ENCODE measurements at regions not wholly inside any gene's neighbourhood (a gene's known extent, or its start where the extent isn't known, plus 50 kb on each side); places are given as distances from the start of the nearest gene placed in this dataset.

DNA sequence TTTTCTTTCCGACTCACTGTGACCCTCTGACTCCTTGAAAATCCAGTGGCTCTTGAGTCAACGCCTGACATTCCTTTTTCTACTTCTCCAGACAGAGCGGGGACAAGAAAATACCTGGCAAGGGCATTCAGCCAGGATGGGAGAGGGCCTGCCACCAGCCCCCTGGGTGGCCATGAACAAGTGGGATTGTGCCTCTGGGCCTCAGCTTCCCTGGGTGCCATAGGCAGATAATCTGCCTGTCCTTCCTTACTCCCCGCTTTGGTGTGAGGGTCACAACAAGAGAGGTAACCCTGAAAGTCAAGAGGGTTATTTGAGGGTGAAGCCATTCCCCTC lies 613.9 kb upstream of the CADM1 start:
- TF ChIP-seq EZH2phosphoT487 (IDR thresholded peaks at IDR 0.05; ENCODE audit: borderline replicate concordance, low read length): no peak
- TF ChIP-seq, protein P1, sequence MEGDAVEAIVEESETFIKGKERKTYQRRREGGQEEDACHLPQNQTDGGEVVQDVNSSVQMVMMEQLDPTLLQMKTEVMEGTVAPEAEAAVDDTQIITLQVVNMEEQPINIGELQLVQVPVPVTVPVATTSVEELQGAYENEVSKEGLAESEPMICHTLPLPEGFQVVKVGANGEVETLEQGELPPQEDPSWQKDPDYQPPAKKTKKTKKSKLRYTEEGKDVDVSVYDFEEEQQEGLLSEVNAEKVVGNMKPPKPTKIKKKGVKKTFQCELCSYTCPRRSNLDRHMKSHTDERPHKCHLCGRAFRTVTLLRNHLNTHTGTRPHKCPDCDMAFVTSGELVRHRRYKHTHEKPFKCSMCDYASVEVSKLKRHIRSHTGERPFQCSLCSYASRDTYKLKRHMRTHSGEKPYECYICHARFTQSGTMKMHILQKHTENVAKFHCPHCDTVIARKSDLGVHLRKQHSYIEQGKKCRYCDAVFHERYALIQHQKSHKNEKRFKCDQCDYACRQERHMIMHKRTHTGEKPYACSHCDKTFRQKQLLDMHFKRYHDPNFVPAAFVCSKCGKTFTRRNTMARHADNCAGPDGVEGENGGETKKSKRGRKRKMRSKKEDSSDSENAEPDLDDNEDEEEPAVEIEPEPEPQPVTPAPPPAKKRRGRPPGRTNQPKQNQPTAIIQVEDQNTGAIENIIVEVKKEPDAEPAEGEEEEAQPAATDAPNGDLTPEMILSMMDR (IDR thresholded peaks at IDR 0.05; ENCODE audit: low read depth, low read length, poor library complexity, severe bottlenecking): no peak
- Histone ChIP-seq H3F3A (ENCODE audit: control insufficient read depth, insufficient read depth) (no peaks in the 10 kb centered on the region), H3K36me3 (ENCODE audit: control insufficient read depth, low read length) (no peaks in the 10 kb centered on the region)

DNA sequence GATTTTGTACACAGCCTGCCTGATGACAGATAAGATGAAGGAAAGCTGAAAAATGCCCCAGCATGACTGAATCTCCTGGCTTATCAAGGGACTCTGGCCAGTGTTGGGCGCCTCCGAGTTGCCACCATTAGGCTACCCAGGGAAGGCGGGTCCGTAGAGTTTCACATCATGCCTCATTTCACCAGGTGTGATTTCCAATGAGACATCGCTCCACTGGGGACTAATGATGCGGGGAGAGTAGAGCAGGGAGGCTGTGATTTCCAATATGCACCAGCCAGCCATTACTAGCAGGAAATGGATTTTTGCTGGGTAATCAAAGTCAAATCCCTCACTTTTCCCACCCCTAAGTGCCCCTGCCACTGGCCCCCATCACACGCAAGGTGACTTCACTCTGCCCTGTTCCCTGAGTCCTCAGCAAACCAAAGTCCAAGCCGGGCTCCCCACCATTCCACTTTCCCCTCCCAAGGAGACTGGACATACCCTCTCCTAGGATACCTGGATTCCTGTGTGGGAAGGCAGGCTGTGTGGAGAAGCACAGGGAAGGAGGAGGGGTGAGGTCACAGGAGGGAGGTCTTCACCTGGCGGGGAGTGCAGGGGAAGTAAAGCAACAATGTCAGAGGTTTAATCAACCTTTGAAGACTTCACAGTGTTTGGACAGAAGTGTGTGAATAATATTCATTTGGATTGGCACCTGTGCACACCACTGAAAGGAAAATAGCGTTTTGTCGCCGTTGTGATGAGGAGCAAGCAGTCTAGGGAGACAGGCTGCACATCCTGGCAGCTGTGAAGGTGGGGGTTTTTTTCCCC lies 613.3 kb upstream of the CADM1 start:
- no peak overlapping the region for H3K27ac ChIP-seq (ENCODE audit: low read depth, low read length)

More for the DNA sequence above, 613.9 kb upstream of the CADM1 start:
- no peak overlapping the region for H3K4me2 ChIP-seq (ENCODE audit: low read length)
- H4K20me1 ChIP-seq (ENCODE audit: control insufficient read depth, insufficient read depth, low read depth, low read length): no peaks in the 10 kb centered on the region
- H3K27ac ChIP-seq (ENCODE audit: low read depth, low read length): no peak overlapping the region
- H3K4me1 ChIP-seq (ENCODE audit: control insufficient read depth, low read length): no peaks in the 10 kb centered on the region
- H3K9me3 ChIP-seq (ENCODE audit: control insufficient read depth, insufficient read depth, low read length): no peaks in the 10 kb centered on the region
- H3K27me3 ChIP-seq (ENCODE audit: control insufficient read depth, low read length): no peaks in the 10 kb centered on the region
- H3K9me2 ChIP-seq (replicated peaks; ENCODE audit: control insufficient read depth, low read length): no peaks in the 10 kb centered on the region
- no peak overlapping the region for H3K4me3 ChIP-seq (ENCODE audit: low read length)
- H3K79me2 ChIP-seq (ENCODE audit: control insufficient read depth, low read length): no peaks in the 10 kb centered on the region

DNA sequence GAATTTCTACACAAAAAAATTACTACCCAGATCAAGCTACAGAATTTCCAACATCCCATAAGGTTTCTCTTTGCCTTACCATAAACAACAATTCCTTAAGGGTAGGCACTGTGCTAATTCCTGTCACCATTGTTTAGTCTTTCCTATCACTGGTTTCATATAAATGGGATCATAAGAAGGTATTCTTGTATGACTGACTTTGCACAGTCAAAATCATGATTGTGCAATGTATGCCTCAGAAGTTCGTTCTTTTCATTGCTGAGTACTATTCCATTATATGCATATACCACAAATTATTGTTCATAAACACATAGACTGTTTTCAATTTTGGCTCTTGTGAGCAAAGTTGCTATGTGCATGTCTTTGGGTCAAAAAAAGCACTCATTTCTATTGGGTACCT lies 611.6 kb upstream of the CADM1 start:
- Histone ChIP-seq H3K9me2 (replicated peaks; ENCODE audit: control insufficient read depth, low read length) (no peaks in the 10 kb centered on the region), H3K27ac (ENCODE audit: low read depth, low read length) (no peak overlapping the region), H4K20me1 (ENCODE audit: control insufficient read depth, insufficient read depth, low read depth, low read length) (no peaks in the 10 kb centered on the region), H3K9me3 (ENCODE audit: control insufficient read depth, insufficient read depth, low read length) (no peaks in the 10 kb centered on the region), H3K4me1 (ENCODE audit: control insufficient read depth, low read length) (no peaks in the 10 kb centered on the region), H3K27me3 (ENCODE audit: control insufficient read depth, low read length) (no peaks in the 10 kb centered on the region), H3K4me3 (ENCODE audit: low read length) (no peak overlapping the region), H3K36me3 (ENCODE audit: control insufficient read depth, low read length) (no peaks in the 10 kb centered on the region), H3K4me2 (ENCODE audit: low read length) (no peak overlapping the region), H3F3A (ENCODE audit: control insufficient read depth, insufficient read depth) (no peaks in the 10 kb centered on the region), H3K79me2 (ENCODE audit: control insufficient read depth, low read length) (no peaks in the 10 kb centered on the region)
- TF ChIP-seq, protein P1 (IDR thresholded peaks at IDR 0.05; ENCODE audit: low read depth, low read length, poor library complexity, severe bottlenecking): no peak
- no peak for TF ChIP-seq EZH2phosphoT487 (IDR thresholded peaks at IDR 0.05; ENCODE audit: borderline replicate concordance, low read length)

More for the DNA sequence above, 613.3 kb upstream of the CADM1 start:
- Histone ChIP-seq H3K4me3 (ENCODE audit: low read length) (no peak overlapping the region), H3K9me3 (ENCODE audit: control insufficient read depth, insufficient read depth, low read length) (no peaks in the 10 kb centered on the region), H4K20me1 (ENCODE audit: control insufficient read depth, insufficient read depth, low read depth, low read length) (no peaks in the 10 kb centered on the region), H3K4me2 (ENCODE audit: low read length) (no peak overlapping the region), H3K4me1 (ENCODE audit: control insufficient read depth, low read length) (no peaks in the 10 kb centered on the region), H3K79me2 (ENCODE audit: control insufficient read depth, low read length) (no peaks in the 10 kb centered on the region), H3K9me2 (replicated peaks; ENCODE audit: control insufficient read depth, low read length) (no peaks in the 10 kb centered on the region), H3F3A (ENCODE audit: control insufficient read depth, insufficient read depth) (no peaks in the 10 kb centered on the region), H3K27me3 (ENCODE audit: control insufficient read depth, low read length) (no peaks in the 10 kb centered on the region), H3K36me3 (ENCODE audit: control insufficient read depth, low read length) (no peaks in the 10 kb centered on the region)
- TF ChIP-seq, protein P1 (IDR thresholded peaks at IDR 0.05; ENCODE audit: low read depth, low read length, poor library complexity, severe bottlenecking): no peak
- TF ChIP-seq EZH2phosphoT487 (IDR thresholded peaks at IDR 0.05; ENCODE audit: borderline replicate concordance, low read length): no peak

All from DOHH2 (cell line).